ENCODE measurements at regions not wholly inside any gene's neighbourhood (a gene's known extent, or its start where the extent isn't known, plus 50 kb on each side); places are given as distances from the start of the nearest gene placed in this dataset.

DNA sequence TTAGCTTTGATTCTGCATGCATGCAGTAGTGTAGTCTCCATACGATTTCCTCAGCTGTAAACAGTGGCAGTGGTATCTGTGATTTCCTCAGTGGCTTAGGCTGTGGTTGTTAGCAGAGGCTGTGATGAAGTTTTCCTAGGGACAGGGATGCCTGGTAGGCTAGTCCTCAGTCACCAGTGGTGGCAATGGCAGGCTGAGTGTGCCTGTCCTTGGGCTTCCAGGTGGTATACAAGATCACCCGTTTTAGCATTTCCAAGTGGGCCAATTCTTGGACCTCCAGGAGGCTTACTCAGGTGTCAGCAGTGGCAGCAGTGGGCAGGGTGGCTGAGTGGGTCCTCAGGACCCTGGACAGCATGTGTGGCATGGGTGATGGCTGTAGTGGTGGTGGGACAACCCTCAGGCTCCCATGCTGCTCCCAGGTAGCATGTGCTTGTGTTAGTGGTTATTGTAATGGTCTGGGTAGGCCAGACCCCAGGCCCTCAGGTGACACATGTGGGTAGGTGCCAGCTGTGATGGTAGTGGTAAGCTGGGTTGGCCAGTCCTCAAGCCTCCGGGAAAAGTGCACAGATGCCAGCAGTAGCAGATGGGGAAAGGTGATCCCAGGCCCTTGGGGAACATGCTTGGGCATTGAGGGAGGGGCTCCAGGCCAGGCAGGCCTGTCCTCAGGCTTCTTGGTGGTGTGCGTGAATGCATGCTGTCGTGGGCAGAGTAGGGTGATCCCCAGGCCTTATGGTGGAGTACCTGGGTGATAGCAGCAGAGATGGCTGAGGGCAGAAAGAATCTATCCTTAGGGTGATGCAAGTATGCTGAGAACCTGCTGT lies 146.5 kb downstream of the PAPOLA start:
- peaks cover 17% of the 10 kb centered on the region; the same call in 1 of the 2 replicates for H3K27me3 ChIP-seq (ENCODE audit: control insufficient read depth, low read length)
- H3K79me2 ChIP-seq (ENCODE audit: control insufficient read depth, low read length): no peaks in the 10 kb centered on the region
- H3F3A ChIP-seq (ENCODE audit: control insufficient read depth, insufficient read depth): no peaks in the 10 kb centered on the region
- no peak overlapping the region for H3K4me3 ChIP-seq (ENCODE audit: low read length)
- H3K9me3 ChIP-seq (ENCODE audit: control insufficient read depth, insufficient read depth, low read length): no peaks in the 10 kb centered on the region
- H4K20me1 ChIP-seq (ENCODE audit: control insufficient read depth, insufficient read depth, low read depth, low read length): no peaks in the 10 kb centered on the region
- TF ChIP-seq EZH2phosphoT487 (IDR thresholded peaks at IDR 0.05; ENCODE audit: borderline replicate concordance, low read length) (no peak), CTCF (IDR thresholded peaks at IDR 0.05; ENCODE audit: low read depth, low read length, poor library complexity, severe bottlenecking) (no peak)
- no peak overlapping the region for H3K27ac ChIP-seq (ENCODE audit: low read depth, low read length)
- H3K9me2 ChIP-seq (replicated peaks; ENCODE audit: control insufficient read depth, low read length): no peaks in the 10 kb centered on the region
- H3K4me2 ChIP-seq (ENCODE audit: low read length): no peak overlapping the region
- H3K4me1 ChIP-seq (ENCODE audit: control insufficient read depth, low read length): no peaks in the 10 kb centered on the region
- H3K36me3 ChIP-seq (ENCODE audit: control insufficient read depth, low read length): no peaks in the 10 kb centered on the region

DNA sequence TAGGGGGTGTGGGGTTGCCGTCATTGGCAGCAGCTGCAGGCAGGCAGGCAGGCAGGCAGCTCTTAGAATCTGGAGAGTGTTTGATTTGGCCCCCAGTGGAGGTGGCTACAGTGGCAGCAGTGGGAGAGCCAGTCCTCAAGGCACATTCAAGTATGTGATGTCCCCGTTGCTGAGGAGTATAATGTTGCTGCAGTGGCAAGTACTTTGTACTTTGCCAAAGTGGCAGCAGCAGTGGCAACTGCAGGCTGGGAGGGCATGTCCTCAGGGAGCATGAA lies 147.1 kb downstream of the PAPOLA start:
- peaks cover 17% of the 10 kb centered on the region; the same call in 1 of the 2 replicates for H3K27me3 ChIP-seq (ENCODE audit: control insufficient read depth, low read length)
- H3F3A ChIP-seq (ENCODE audit: control insufficient read depth, insufficient read depth): no peaks in the 10 kb centered on the region
- no peaks in the 10 kb centered on the region for H3K36me3 ChIP-seq (ENCODE audit: control insufficient read depth, low read length)
- no peaks in the 10 kb centered on the region for H3K9me2 ChIP-seq (replicated peaks; ENCODE audit: control insufficient read depth, low read length)
- H3K4me3 ChIP-seq (ENCODE audit: low read length): no peak overlapping the region
- no peak overlapping the region for H3K27ac ChIP-seq (ENCODE audit: low read depth, low read length)
- no peaks in the 10 kb centered on the region for H4K20me1 ChIP-seq (ENCODE audit: control insufficient read depth, insufficient read depth, low read depth, low read length)
- no peak overlapping the region for H3K4me2 ChIP-seq (ENCODE audit: low read length)
- H3K79me2 ChIP-seq (ENCODE audit: control insufficient read depth, low read length): no peaks in the 10 kb centered on the region
- no peaks in the 10 kb centered on the region for H3K4me1 ChIP-seq (ENCODE audit: control insufficient read depth, low read length)
- no peak for TF ChIP-seq CTCF (IDR thresholded peaks at IDR 0.05; ENCODE audit: low read depth, low read length, poor library complexity, severe bottlenecking)
- TF ChIP-seq EZH2phosphoT487 (IDR thresholded peaks at IDR 0.05; ENCODE audit: borderline replicate concordance, low read length): no peak
- H3K9me3 ChIP-seq (ENCODE audit: control insufficient read depth, insufficient read depth, low read length): no peaks in the 10 kb centered on the region

- Histone ChIP-seq H3K27ac (ENCODE audit: low read depth, low read length) (no peak overlapping the region), H3K79me2 (ENCODE audit: control insufficient read depth, low read length) (no peaks in the 10 kb centered on the region), H3K9me3 (ENCODE audit: control insufficient read depth, insufficient read depth, low read length) (no peaks in the 10 kb centered on the region)
These were observed 143.6 kb upstream of the VRK1 start for GRCh38 chr14:96653597-96653996.

More at GRCh38 chr14:96653597-96653996, 143.6 kb upstream of the VRK1 start:
- Histone ChIP-seq H3K4me1 (ENCODE audit: control insufficient read depth, low read length) (no peaks in the 10 kb centered on the region), H4K20me1 (ENCODE audit: control insufficient read depth, insufficient read depth, low read depth, low read length) (no peaks in the 10 kb centered on the region), H3K4me3 (ENCODE audit: low read length) (no peak overlapping the region), H3K27me3 (ENCODE audit: control insufficient read depth, low read length) (peaks cover 16% of the 10 kb centered on the region), H3K4me2 (ENCODE audit: low read length) (no peak overlapping the region), H3F3A (ENCODE audit: control insufficient read depth, insufficient read depth) (no peaks in the 10 kb centered on the region), H3K36me3 (ENCODE audit: control insufficient read depth, low read length) (no peaks in the 10 kb centered on the region), H3K9me2 (replicated peaks; ENCODE audit: control insufficient read depth, low read length) (no peaks in the 10 kb centered on the region)
- no peak for TF ChIP-seq CTCF (IDR thresholded peaks at IDR 0.05; ENCODE audit: low read depth, low read length, poor library complexity, severe bottlenecking)
- no peak for TF ChIP-seq EZH2phosphoT487 (IDR thresholded peaks at IDR 0.05; ENCODE audit: borderline replicate concordance, low read length)
